ENCODE measurements at regions not wholly inside any gene's neighbourhood (a gene's known extent, or its start where the extent isn't known, plus 50 kb on each side); places are given as distances from the start of the nearest gene placed in this dataset.

GRCh38 chr3:106577241-106577640 is 708.4 kb upstream of the CBLB start:
- Histone ChIP-seq H3K9me3 (ENCODE audit: control insufficient read depth, insufficient read depth, low read length) (no peaks in the 10 kb centered on the region), H3K4me1 (ENCODE audit: insufficient read depth, low read length) (no peaks in the 10 kb centered on the region), H3K9ac (ENCODE audit: low read depth, low read length) (no peak overlapping the region), H3K36me3 (ENCODE audit: insufficient read depth, low read length) (no peaks in the 10 kb centered on the region)

GRCh38 chr3:106578911-106579310 is 710.1 kb upstream of the CBLB start:
- H3K9me3 ChIP-seq (ENCODE audit: control insufficient read depth, insufficient read depth, low read length) = no peaks in the 10 kb centered on the region
- H3K4me1 ChIP-seq (ENCODE audit: insufficient read depth, low read length) = no peaks in the 10 kb centered on the region
- H3K36me3 ChIP-seq (ENCODE audit: insufficient read depth, low read length) = no peaks in the 10 kb centered on the region
- H3K9ac ChIP-seq (ENCODE audit: low read depth, low read length) = no peak overlapping the region

- Histone ChIP-seq H3K9me3 (ENCODE audit: control insufficient read depth, insufficient read depth, low read length) (no peaks in the 10 kb centered on the region), H3K36me3 (ENCODE audit: insufficient read depth, low read length) (no peaks in the 10 kb centered on the region), H3K9ac (ENCODE audit: low read depth, low read length) (no peak overlapping the region), H3K4me1 (ENCODE audit: insufficient read depth, low read length) (no peaks in the 10 kb centered on the region)
Measured at GRCh38 chr3:106582151-106582550, 713.3 kb upstream of the CBLB start.

GRCh38 chr3:106587551-106587950 is 718.7 kb upstream of the CBLB start:
- H3K36me3 ChIP-seq (ENCODE audit: insufficient read depth, low read length) = no peaks in the 10 kb centered on the region
- no peaks in the 10 kb centered on the region for H3K4me1 ChIP-seq (ENCODE audit: insufficient read depth, low read length)
- no peak overlapping the region for H3K9ac ChIP-seq (ENCODE audit: low read depth, low read length)
- no peaks in the 10 kb centered on the region for H3K9me3 ChIP-seq (ENCODE audit: control insufficient read depth, insufficient read depth, low read length)

GRCh38 chr3:106588739-106589138 is 719.9 kb upstream of the CBLB start:
- Histone ChIP-seq H3K9me3 (ENCODE audit: control insufficient read depth, insufficient read depth, low read length) (no peaks in the 10 kb centered on the region), H3K36me3 (ENCODE audit: insufficient read depth, low read length) (no peaks in the 10 kb centered on the region), H3K9ac (ENCODE audit: low read depth, low read length) (no peak overlapping the region), H3K4me1 (ENCODE audit: insufficient read depth, low read length) (no peaks in the 10 kb centered on the region)

- no peak overlapping the region for H3K9ac ChIP-seq (ENCODE audit: low read depth, low read length)
- H3K4me1 ChIP-seq (ENCODE audit: insufficient read depth, low read length) = no peaks in the 10 kb centered on the region
- H3K9me3 ChIP-seq (ENCODE audit: control insufficient read depth, insufficient read depth, low read length) = no peaks in the 10 kb centered on the region
- H3K36me3 ChIP-seq (ENCODE audit: insufficient read depth, low read length) = no peaks in the 10 kb centered on the region
Measured at GRCh38 chr3:106589311-106589942, 720.6 kb upstream of the CBLB start.

GRCh38 chr3:106590216-106590615 is 721.4 kb upstream of the CBLB start:
- H3K9ac ChIP-seq (ENCODE audit: low read depth, low read length) = no peak overlapping the region
- H3K4me1 ChIP-seq (ENCODE audit: insufficient read depth, low read length) = no peaks in the 10 kb centered on the region
- no peaks in the 10 kb centered on the region for H3K9me3 ChIP-seq (ENCODE audit: control insufficient read depth, insufficient read depth, low read length)
- no peaks in the 10 kb centered on the region for H3K36me3 ChIP-seq (ENCODE audit: insufficient read depth, low read length)

GRCh38 chr3:106593381-106593780 is 724.6 kb upstream of the CBLB start:
- no peaks in the 10 kb centered on the region for H3K4me1 ChIP-seq (ENCODE audit: insufficient read depth, low read length)
- no peaks in the 10 kb centered on the region for H3K36me3 ChIP-seq (ENCODE audit: insufficient read depth, low read length)
- H3K9ac ChIP-seq (ENCODE audit: low read depth, low read length) = no peak overlapping the region
- H3K9me3 ChIP-seq (ENCODE audit: control insufficient read depth, insufficient read depth, low read length) = no peaks in the 10 kb centered on the region

GRCh38 chr3:106609666-106610301 is 741.0 kb upstream of the CBLB start:
- H3K9ac ChIP-seq (ENCODE audit: low read depth, low read length) = no peak overlapping the region
- peaks cover 7% of the 10 kb centered on the region; the same call in 1 of the 2 replicates for H3K9me3 ChIP-seq (ENCODE audit: control insufficient read depth, insufficient read depth, low read length)
- no peaks in the 10 kb centered on the region; the same call in 1 of the 2 replicates for H3K4me1 ChIP-seq (ENCODE audit: insufficient read depth, low read length)
- no peaks in the 10 kb centered on the region for H3K36me3 ChIP-seq (ENCODE audit: insufficient read depth, low read length)

GRCh38 chr3:106610362-106610959 is 741.6 kb upstream of the CBLB start:
- Histone ChIP-seq H3K9ac (ENCODE audit: low read depth, low read length) (no peak overlapping the region), H3K4me1 (ENCODE audit: insufficient read depth, low read length) (no peaks in the 10 kb centered on the region; the same call in 1 of the 2 replicates), H3K36me3 (ENCODE audit: insufficient read depth, low read length) (no peaks in the 10 kb centered on the region), H3K9me3 (ENCODE audit: control insufficient read depth, insufficient read depth, low read length) (peaks cover 7% of the 10 kb centered on the region; the same call in 1 of the 2 replicates)

- Histone ChIP-seq H3K36me3 (ENCODE audit: insufficient read depth, low read length) (no peaks in the 10 kb centered on the region), H3K9me3 (ENCODE audit: control insufficient read depth, insufficient read depth, low read length) (peaks cover 7% of the 10 kb centered on the region; the same call in 1 of the 2 replicates), H3K9ac (ENCODE audit: low read depth, low read length) (no peak overlapping the region), H3K4me1 (ENCODE audit: insufficient read depth, low read length) (no peaks in the 10 kb centered on the region; the same call in 1 of the 2 replicates)
Measured at GRCh38 chr3:106611116-106611515, 742.3 kb upstream of the CBLB start.

- Histone ChIP-seq H3K9ac (ENCODE audit: low read depth, low read length) (no peak overlapping the region), H3K36me3 (ENCODE audit: insufficient read depth, low read length) (no peaks in the 10 kb centered on the region), H3K9me3 (ENCODE audit: control insufficient read depth, insufficient read depth, low read length) (peaks cover 7% of the 10 kb centered on the region; the same call in 1 of the 2 replicates), H3K4me1 (ENCODE audit: insufficient read depth, low read length) (no peaks in the 10 kb centered on the region; the same call in 1 of the 2 replicates)
Measured at GRCh38 chr3:106611841-106612240, 743.0 kb upstream of the CBLB start.

GRCh38 chr3:106616556-106616955 is 747.7 kb upstream of the CBLB start:
- Histone ChIP-seq H3K9ac (ENCODE audit: low read depth, low read length) (no peak overlapping the region), H3K36me3 (ENCODE audit: insufficient read depth, low read length) (no peaks in the 10 kb centered on the region), H3K9me3 (ENCODE audit: control insufficient read depth, insufficient read depth, low read length) (peaks cover 7% of the 10 kb centered on the region; the same call in 1 of the 2 replicates), H3K4me1 (ENCODE audit: insufficient read depth, low read length) (no peaks in the 10 kb centered on the region)

- no peaks in the 10 kb centered on the region for H3K36me3 ChIP-seq (ENCODE audit: insufficient read depth, low read length)
- no peaks in the 10 kb centered on the region for H3K4me1 ChIP-seq (ENCODE audit: insufficient read depth, low read length)
- H3K9ac ChIP-seq (ENCODE audit: low read depth, low read length) = no peak overlapping the region
- H3K9me3 ChIP-seq (ENCODE audit: control insufficient read depth, insufficient read depth, low read length) = peaks cover 7% of the 10 kb centered on the region; the same call in 1 of the 2 replicates
Measured at GRCh38 chr3:106617276-106617675, 748.5 kb upstream of the CBLB start.

GRCh38 chr3:106620646-106621045 is 751.8 kb upstream of the CBLB start:
- Histone ChIP-seq H3K9ac (ENCODE audit: low read depth, low read length) (no peak overlapping the region), H3K9me3 (ENCODE audit: control insufficient read depth, insufficient read depth, low read length) (no peaks in the 10 kb centered on the region), H3K36me3 (ENCODE audit: insufficient read depth, low read length) (no peaks in the 10 kb centered on the region), H3K4me1 (ENCODE audit: insufficient read depth, low read length) (no peaks in the 10 kb centered on the region)

All from ES-I3 (cell line).